AG04449 (cell line): ENCODE measurements at regions not wholly inside any gene's neighbourhood (a gene's known extent, or its start where the extent isn't known, plus 50 kb on each side); places are given as distances from the start of the nearest gene placed in this dataset.
"Not testable (repeated sequence)": the region's sequence is repeated elsewhere in the genome, so short reads cannot be mapped to it uniquely, and the experiment has no call there.

Source experiments
- CTCF ChIA-PET: fragments of 350-600 bp; formaldehyde crosslinking; extraction: SDS; loops from one replicate; lab custom pipeline; 2021; ENCODE audit warnings: antibody characterized with exemption; lab: Yijun Ruan, JAX
- POLR2A ChIA-PET: fragments of 400-600, 350-600 bp; formaldehyde crosslinking; extraction: SDS; loops from one replicate; lab custom pipeline; 2020; ENCODE audit warnings: antibody characterized with exemption, inconsistent platforms; lab: Yijun Ruan, JAX
- DNase-seq: peaks from one replicate; pipeline ENCODE4 v3.0.0-alpha.2; 2010; ENCODE audit warnings: low read depth, low spot score
- H3K4me3 ChIP-seq: 2 replicates; pipeline ENCODE4 v1.5.1; 2011; ENCODE audit warnings: low read depth, mild to moderate bottlenecking, control low read depth, low read length
- CTCF ChIP-seq: IDR thresholded peaks from one replicate; pipeline ENCODE4 v1.5.1; 2011; ENCODE audit warnings: mild to moderate bottlenecking, moderate library complexity, low read length, control low read depth, inconsistent platforms; ENCODE audit not compliant: insufficient read depth; ENCODE audit errors: missing control alignments

GRCh38 chr4:102210806-102211205, 134.5 kb downstream of the SLC39A8 start:
- CTCF ChIA-PET, POLR2A ChIA-PET, DNase-seq, H3K4me3 ChIP-seq: not testable (repeated sequence)

GRCh38 chr4:102204634-102205033, 140.6 kb downstream of the SLC39A8 start:
- CTCF ChIA-PET, DNase-seq, POLR2A ChIA-PET, H3K4me3 ChIP-seq: not testable (repeated sequence)

- ChIA-PET POLR2A (no interaction called here), CTCF (no interaction called here)
- no peak overlapping the region for H3K4me3 ChIP-seq
- DNase-seq, result no peak
- TF ChIP-seq CTCF, result no peak
These were observed 149.1 kb downstream of the SLC39A8 start for GRCh38 chr4:102196221-102196620.

- no peak for DNase-seq
- ChIA-PET CTCF (no interaction called here), POLR2A (no interaction called here)
- H3K4me3 ChIP-seq, result no peak overlapping the region
- no peak for TF ChIP-seq CTCF
These were observed 152.1 kb downstream of the SLC39A8 start for GRCh38 chr4:102193145-102193544.

GRCh38 chr4:102180046-102180445, 165.2 kb downstream of the SLC39A8 start:
- H3K4me3 ChIP-seq, result no peak overlapping the region
- no peak for DNase-seq
- CTCF ChIA-PET, result no interaction called here
- POLR2A ChIA-PET, result no interaction called here
- TF ChIP-seq CTCF, result no peak

GRCh38 chr4:102174719-102175189, 170.5 kb downstream of the SLC39A8 start:
- no peak overlapping the region for H3K4me3 ChIP-seq
- ChIA-PET CTCF (no interaction called here), POLR2A (no interaction called here)
- no peak for TF ChIP-seq CTCF
- DNase-seq, result peak; percentile 23

GRCh38 chr4:102172341-102172740, 172.9 kb downstream of the SLC39A8 start:
- CTCF ChIA-PET, result no interaction called here

More at GRCh38 chr4:102172341-102172740, 172.9 kb downstream of the SLC39A8 start:
- no peak overlapping the region for H3K4me3 ChIP-seq
- DNase-seq, result no peak
- no peak for TF ChIP-seq CTCF
- POLR2A ChIA-PET, result no interaction called here
